ENCODE measurements at regions not wholly inside any gene's neighbourhood (a gene's known extent, or its start where the extent isn't known, plus 50 kb on each side); places are given as distances from the start of the nearest gene placed in this dataset.

DNA sequence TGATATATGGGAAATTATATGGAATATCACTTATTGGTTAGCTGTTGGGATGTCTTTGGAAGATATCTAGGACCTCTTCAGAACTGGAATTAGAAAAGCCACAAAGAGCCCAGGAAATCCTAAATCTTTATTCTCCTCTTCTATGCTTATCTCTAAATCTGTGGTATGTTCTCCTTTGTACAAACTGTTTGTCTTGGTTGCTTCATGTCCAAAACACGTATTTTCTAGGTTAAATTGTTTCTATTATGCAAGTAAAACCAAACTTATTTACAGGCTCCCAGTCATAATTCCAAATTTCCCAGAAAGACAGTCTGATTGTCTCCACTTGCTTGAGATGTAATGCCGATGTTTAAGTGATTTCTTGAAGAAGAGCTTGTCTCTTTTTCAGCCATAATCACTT lies 650.9 kb downstream of the CDH11 start:
- TF ChIP-seq CREB1 (IDR thresholded peaks at IDR 0.05; ENCODE audit: low read depth) (no peak), NFIC (IDR thresholded peaks at IDR 0.05) (no peak), TEAD4 (IDR thresholded peaks at IDR 0.05) (no peak), YY1 (IDR thresholded peaks at IDR 0.05; ENCODE audit: low read depth) (no peak), EP300 (IDR thresholded peaks at IDR 0.05; ENCODE audit: borderline replicate concordance) (no peak), RAD21 (IDR thresholded peaks at IDR 0.05; ENCODE audit: low read depth) (no peak), FOXM1 (IDR thresholded peaks at IDR 0.05; ENCODE audit: borderline replicate concordance, low read depth) (no peak), TCF12 (IDR thresholded peaks at IDR 0.05; ENCODE audit: low read depth) (no peak)
- TF ChIP-seq, protein P1, sequence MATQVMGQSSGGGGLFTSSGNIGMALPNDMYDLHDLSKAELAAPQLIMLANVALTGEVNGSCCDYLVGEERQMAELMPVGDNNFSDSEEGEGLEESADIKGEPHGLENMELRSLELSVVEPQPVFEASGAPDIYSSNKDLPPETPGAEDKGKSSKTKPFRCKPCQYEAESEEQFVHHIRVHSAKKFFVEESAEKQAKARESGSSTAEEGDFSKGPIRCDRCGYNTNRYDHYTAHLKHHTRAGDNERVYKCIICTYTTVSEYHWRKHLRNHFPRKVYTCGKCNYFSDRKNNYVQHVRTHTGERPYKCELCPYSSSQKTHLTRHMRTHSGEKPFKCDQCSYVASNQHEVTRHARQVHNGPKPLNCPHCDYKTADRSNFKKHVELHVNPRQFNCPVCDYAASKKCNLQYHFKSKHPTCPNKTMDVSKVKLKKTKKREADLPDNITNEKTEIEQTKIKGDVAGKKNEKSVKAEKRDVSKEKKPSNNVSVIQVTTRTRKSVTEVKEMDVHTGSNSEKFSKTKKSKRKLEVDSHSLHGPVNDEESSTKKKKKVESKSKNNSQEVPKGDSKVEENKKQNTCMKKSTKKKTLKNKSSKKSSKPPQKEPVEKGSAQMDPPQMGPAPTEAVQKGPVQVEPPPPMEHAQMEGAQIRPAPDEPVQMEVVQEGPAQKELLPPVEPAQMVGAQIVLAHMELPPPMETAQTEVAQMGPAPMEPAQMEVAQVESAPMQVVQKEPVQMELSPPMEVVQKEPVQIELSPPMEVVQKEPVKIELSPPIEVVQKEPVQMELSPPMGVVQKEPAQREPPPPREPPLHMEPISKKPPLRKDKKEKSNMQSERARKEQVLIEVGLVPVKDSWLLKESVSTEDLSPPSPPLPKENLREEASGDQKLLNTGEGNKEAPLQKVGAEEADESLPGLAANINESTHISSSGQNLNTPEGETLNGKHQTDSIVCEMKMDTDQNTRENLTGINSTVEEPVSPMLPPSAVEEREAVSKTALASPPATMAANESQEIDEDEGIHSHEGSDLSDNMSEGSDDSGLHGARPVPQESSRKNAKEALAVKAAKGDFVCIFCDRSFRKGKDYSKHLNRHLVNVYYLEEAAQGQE (IDR thresholded peaks at IDR 0.05; ENCODE audit: low read depth), result no peak
- TF ChIP-seq, protein P2, sequence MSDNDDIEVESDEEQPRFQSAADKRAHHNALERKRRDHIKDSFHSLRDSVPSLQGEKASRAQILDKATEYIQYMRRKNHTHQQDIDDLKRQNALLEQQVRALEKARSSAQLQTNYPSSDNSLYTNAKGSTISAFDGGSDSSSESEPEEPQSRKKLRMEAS (IDR thresholded peaks at IDR 0.05), result no peak
- TF ChIP-seq, protein P3, sequence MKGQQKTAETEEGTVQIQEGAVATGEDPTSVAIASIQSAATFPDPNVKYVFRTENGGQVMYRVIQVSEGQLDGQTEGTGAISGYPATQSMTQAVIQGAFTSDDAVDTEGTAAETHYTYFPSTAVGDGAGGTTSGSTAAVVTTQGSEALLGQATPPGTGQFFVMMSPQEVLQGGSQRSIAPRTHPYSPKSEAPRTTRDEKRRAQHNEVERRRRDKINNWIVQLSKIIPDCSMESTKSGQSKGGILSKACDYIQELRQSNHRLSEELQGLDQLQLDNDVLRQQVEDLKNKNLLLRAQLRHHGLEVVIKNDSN (IDR thresholded peaks at IDR 0.05), result no peak

DNA sequence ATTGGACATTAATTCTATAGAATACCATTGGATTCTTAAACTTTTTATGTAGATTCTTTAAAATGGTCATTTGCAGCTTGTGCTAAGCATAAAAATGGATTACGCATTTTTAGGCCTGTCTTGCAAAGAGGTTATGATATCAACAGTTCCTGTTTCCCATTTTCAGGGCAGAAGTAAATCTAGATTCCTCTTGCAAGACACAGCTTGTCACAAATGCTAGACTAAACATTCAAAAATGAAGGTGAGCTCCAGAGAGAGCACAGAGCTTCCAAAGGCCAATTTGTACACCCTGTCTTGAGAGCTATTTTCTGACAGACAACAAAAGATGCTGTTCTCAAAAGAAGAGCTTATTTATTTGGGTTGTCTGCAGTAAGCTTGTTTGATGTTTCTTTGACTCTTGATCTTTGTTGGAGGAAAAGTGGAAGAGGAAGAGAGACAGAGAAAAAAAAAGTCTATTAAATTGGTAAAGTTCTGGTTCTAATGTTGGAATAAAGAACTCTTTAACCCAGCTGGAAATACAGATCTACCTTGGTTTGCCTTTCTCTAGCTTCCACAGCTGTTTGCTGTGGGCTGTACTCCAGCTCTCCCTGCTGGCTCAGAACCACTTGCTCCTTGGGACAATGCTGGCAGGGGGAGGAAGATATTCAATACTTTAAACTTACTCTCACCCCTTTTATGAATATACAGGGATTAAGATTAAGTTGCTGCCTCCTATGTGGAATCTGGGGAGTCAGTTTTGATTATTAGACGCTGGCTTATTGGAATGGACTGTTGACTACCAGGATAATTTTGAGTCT lies 651.8 kb downstream of the CDH11 start:
- TF ChIP-seq EP300 (IDR thresholded peaks at IDR 0.05; ENCODE audit: borderline replicate concordance), result no peak
- no peak for TF ChIP-seq FOXM1 (IDR thresholded peaks at IDR 0.05; ENCODE audit: borderline replicate concordance, low read depth)
- TF ChIP-seq, protein P3 (IDR thresholded peaks at IDR 0.05), result no peak
- no peak for TF ChIP-seq ZBTB7A (IDR thresholded peaks at IDR 0.05; ENCODE audit: low read depth)
- TF ChIP-seq, protein P1 (IDR thresholded peaks at IDR 0.05; ENCODE audit: low read depth), result no peak
- TF ChIP-seq, protein P2 (IDR thresholded peaks at IDR 0.05), result no peak
- no peak for TF ChIP-seq TAF1 (IDR thresholded peaks at IDR 0.05; ENCODE audit: low read depth)
- TF ChIP-seq CEBPB (IDR thresholded peaks at IDR 0.05), result no peak
- TF ChIP-seq CREB1 (IDR thresholded peaks at IDR 0.05; ENCODE audit: low read depth), result no peak
- no peak for TF ChIP-seq TCF12 (IDR thresholded peaks at IDR 0.05; ENCODE audit: low read depth)
- no peak for TF ChIP-seq RAD21 (IDR thresholded peaks at IDR 0.05; ENCODE audit: low read depth)
- no peak for TF ChIP-seq NFIC (IDR thresholded peaks at IDR 0.05)
- TF ChIP-seq YY1 (IDR thresholded peaks at IDR 0.05; ENCODE audit: low read depth), result no peak
- TF ChIP-seq TEAD4 (IDR thresholded peaks at IDR 0.05), result no peak
- TF ChIP-seq EGR1 (IDR thresholded peaks at IDR 0.05), result no peak

DNA sequence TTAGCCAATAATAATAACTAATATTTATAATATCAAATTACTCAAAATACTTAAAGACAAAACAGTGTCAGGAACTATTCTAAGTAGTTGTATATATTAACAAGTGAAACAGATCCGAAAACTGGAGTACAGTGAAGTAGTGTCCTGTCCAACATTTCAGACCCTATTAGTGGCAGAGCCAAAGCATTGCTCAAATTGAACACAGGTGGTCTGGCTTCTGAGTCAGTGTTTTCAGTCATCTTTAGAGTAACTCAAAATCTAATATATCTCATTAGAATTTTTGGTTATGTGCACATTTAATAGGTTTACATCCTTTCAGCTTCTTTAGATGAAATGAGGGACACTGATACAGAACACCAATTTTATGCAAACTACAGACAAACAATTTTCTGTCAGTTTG lies 652.5 kb downstream of the CDH11 start:
- TF ChIP-seq CEBPB (IDR thresholded peaks at IDR 0.05), result no peak
- no peak for TF ChIP-seq YY1 (IDR thresholded peaks at IDR 0.05; ENCODE audit: low read depth)
- no peak for TF ChIP-seq FOXM1 (IDR thresholded peaks at IDR 0.05; ENCODE audit: borderline replicate concordance, low read depth)
- no peak for TF ChIP-seq EP300 (IDR thresholded peaks at IDR 0.05; ENCODE audit: borderline replicate concordance)
- no peak for TF ChIP-seq TAF1 (IDR thresholded peaks at IDR 0.05; ENCODE audit: low read depth)
- no peak for TF ChIP-seq TCF12 (IDR thresholded peaks at IDR 0.05; ENCODE audit: low read depth)
- TF ChIP-seq TEAD4 (IDR thresholded peaks at IDR 0.05), result no peak
- TF ChIP-seq, protein P2 (IDR thresholded peaks at IDR 0.05), result no peak
- TF ChIP-seq, protein P3 (IDR thresholded peaks at IDR 0.05), result no peak
- no peak for TF ChIP-seq CREB1 (IDR thresholded peaks at IDR 0.05; ENCODE audit: low read depth)
- no peak for TF ChIP-seq EGR1 (IDR thresholded peaks at IDR 0.05)
- no peak for TF ChIP-seq RAD21 (IDR thresholded peaks at IDR 0.05; ENCODE audit: low read depth)

DNA sequence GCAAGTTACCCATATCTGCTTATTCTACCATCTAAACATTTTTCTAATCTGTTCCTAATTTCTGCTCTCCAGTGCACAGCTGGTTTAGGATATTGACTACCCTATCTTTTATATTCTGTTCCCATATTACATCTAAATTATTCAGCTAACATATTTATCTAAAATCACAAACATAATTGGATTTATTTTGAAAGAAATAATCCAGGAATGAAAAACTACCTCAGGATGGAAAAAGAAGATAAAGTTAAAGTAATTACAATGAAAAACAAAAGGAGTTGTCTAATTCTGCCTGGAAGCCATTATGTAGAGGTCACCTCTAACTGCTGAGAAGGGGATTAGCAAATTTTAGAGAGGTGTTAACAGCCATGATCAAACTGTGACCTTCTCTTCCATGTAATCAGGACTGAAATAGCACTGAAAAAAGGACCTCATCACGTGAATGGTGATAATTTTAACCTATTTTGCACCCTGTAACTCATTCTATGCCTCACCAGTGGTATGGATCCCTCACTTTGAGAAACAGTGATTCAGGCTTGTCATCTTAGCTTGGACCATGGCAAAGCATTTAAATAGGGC lies 653.3 kb downstream of the CDH11 start:
- TF ChIP-seq, protein P1 (IDR thresholded peaks at IDR 0.05; ENCODE audit: low read depth), result no peak
- no peak for TF ChIP-seq TEAD4 (IDR thresholded peaks at IDR 0.05)
